ES-I3 (cell line): ENCODE measurements at regions not wholly inside any gene's neighbourhood (a gene's known extent, or its start where the extent isn't known, plus 50 kb on each side); places are given as distances from the start of the nearest gene placed in this dataset.
"Not testable (repeated sequence)": the region's sequence is repeated elsewhere in the genome, so short reads cannot be mapped to it uniquely, and the experiment has no call there.

ENCODE experiments used
- H3K36me3 ChIP-seq: 2 replicates; pipeline ENCODE4 v1.6.1; 2013; ENCODE audit warnings: mild to moderate bottlenecking, low read length, control low read depth, moderate library complexity; ENCODE audit not compliant: insufficient read depth
- H3K4me1 ChIP-seq: 2 replicates; pipeline ENCODE4 v1.6.1; 2013; ENCODE audit warnings: mild to moderate bottlenecking, control low read depth, low read length; ENCODE audit not compliant: insufficient read depth
- H3K9ac ChIP-seq: 2 replicates; pipeline ENCODE4 v1.6.1; 2013; ENCODE audit warnings: low read depth, mild to moderate bottlenecking, low read length, moderate library complexity
- H3K9me3 ChIP-seq: 2 replicates; pipeline ENCODE4 v1.6.1; 2013; ENCODE audit warnings: mild to moderate bottlenecking, low read length, moderate library complexity; ENCODE audit not compliant: control insufficient read depth, insufficient read depth

DNA sequence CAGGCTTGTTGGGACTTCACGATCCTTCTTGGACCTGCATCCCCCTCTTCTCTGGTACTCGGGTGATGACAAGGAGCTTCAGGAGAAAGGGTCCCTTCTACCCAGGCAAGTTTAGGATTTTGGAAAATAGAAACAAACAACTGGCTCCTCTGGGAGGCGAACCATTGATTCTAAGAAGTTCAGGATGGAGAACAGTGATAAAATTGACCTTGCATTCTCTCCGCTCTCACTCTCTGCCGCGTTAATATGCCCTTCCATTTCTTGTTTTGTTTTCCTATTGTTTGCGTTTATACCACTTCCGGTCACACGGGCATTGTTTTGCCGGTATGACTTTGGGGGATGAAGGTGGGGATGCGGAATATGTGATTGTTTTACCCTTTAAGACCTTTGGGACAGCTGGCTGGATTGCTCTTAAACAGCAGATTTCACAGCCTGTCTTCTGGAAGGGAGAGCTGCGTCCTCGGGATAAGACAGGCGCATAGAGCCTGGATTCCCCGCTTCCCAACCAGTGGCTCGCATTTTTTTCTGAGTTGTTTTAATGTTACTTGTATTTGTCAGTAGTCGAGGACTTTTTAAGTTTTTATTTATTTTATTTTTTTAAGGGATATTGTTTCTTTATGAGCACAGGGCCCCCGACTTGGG, 144.3 kb upstream of the ZNF184 start:
- H3K9ac ChIP-seq = peak overlapping the region; percentile 75
- no peaks in the 10 kb centered on the region; the same call in 1 of the 2 replicates for H3K4me1 ChIP-seq
- H3K9me3 ChIP-seq = no peaks in the 10 kb centered on the region
- H3K36me3 ChIP-seq = no peaks in the 10 kb centered on the region

DNA sequence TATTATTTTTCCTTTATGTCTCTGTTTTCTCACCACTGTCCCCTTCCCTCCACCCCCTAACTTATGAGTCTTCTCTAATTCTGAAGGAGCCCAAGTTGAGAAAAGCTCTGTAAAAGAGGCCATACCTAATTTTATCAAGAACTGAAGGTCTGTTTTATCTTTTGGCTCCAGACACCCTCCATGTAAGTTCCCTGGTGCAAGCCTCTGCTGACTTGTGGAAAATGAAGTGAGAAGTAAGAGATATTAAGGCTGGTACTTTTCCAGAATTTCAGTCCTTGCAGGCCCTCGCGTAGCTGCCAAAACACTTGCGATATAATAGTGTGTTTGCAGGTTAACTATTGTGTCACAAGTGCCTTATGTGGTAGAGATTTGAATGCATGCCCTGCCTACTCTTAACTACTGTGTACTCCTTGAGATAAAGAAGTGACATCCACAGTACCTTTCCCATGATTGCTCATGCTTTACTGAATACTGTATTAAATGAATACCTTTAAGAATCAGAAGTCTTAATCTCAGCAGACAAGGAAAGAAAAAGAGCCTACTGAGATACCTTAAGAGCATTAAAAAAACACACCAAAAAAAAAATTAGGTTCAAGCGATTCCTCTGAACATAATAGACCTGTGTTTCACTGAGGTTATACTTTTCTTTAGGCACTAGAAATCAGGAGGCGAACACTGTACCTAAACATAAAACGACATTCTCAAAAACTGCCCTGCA, 143.6 kb upstream of the ZNF184 start:
- H3K9ac ChIP-seq = peak overlapping the region; percentile 75; the same call in 1 of the 2 replicates

DNA sequence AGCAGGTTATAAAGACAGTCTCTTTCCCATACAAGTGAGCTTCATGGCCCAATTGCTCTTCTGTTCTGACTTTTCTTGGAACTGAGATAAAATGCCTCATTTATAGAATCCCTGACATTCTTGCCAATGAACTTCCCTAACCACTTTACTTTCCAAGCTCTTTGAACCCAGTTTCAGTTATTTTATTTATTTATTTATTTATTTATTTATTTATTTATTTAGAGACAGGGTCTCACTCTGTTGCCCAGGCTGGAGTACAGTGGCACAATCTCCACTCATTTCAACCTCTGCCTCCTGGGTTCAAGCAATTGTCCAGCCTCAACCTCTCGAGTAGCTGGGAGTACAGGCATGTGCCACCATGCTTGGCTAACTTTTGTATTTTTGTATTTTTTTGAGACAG, 138.5 kb upstream of the ZNF184 start:
- H3K9me3 ChIP-seq = no peaks in the 10 kb centered on the region
- H3K9ac ChIP-seq = no peak overlapping the region
- H3K4me1 ChIP-seq = peaks cover 5% of the 10 kb centered on the region; the same call in 1 of the 2 replicates
- H3K36me3 ChIP-seq = no peaks in the 10 kb centered on the region

More for the DNA sequence above, 143.6 kb upstream of the ZNF184 start:
- Histone ChIP-seq H3K4me1 (no peaks in the 10 kb centered on the region; the same call in 1 of the 2 replicates), H3K9me3 (no peaks in the 10 kb centered on the region), H3K36me3 (no peaks in the 10 kb centered on the region)

DNA sequence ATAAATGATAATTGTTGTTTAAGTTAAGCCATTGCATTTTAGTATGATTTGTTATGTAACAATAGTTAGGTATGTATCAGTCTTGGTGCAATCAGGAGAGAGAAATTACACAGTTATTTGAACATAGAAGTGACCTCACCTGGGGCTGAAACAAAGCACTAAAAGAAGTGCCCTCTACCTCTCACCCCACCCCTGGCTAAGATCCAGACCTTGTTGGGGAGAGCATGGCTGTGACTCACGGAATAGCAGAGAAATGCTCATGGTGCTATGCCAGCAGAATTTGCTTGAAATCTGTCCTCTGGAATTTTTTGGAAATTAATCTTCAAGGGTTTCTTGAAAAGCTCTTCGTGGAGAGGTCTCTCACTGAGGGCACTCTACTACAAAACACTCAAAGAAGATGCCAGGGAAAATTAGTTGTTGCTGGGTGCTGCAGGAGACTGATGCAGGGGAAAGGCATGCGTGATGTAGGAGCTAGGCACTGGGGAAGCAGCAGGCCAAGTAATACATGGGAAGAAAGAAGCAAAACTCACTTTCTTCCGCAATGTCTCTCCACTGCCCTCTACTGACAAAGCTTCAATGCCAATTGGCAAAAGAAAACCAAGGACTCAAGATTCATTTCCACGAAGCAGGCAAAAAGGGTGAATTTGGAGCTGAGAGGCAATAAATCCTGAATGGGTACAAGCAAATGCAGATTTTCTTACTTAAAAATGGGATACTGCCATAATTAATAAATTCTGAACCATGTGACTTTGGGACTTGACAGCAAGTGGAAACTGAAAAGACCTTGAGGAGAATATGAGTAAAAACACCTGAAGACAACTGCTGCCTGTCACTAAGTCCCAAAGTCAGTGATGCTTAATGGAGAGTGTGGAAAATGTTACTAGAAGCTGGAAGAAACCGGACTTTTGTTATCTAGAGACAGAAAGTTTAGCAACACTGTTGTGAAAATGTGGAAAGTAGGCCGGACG, 136.3 kb upstream of the ZNF184 start:
- Histone ChIP-seq H3K9ac (0 out of 2 replicates have a peak overlapping the region, but pooled peaks have one; percentile 14), H3K9me3 (no peaks in the 10 kb centered on the region), H3K36me3 (no peaks in the 10 kb centered on the region), H3K4me1 (0 out of 2 replicates have a peak, but pooled peaks cover 5% of the 10 kb centered on the region)

DNA sequence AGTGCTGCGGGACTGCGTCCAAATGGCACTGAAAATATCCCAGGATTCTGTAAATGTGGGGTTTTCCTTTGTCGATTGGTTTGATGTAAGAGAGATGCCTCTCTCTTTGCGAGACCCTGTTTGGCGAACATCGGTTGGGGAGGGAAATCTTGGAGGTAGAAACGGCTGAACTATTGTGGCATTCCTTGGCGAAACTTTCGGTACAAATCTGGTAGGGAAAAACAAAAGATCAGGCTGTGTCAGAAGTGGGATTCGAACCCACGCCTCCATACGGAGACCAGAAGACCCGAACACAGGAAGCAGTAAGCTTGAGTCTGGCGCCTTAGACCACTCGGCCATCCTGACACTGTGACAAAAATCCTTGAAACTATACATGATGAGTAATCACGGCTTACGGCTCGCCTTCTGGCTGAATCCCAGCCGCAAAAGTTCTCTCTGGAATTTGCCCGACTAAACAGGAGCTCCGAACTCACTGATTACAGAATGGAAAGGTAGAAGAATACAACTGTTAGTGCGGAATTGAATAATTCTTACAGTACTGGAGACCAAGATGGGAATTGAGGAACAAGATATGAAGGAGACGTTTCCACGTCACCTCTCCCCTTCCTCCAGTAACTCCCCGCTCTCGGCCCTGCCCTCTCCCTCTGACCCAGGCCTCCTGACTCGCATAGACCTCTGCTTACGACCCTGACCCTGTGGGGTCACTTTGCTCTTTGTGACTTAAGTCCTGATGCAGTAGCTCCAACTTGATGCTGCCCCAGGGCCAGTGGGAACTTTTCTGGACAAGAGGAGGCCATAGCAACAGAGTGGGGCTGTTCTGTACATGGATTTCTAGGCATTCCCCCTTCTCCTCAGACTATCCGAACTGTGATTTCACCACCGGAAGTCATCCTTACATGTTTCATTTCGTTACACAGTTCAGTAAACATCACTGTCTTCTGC, 132.8 kb upstream of the ZNF184 start:
- H3K4me1 ChIP-seq = 0 out of 2 replicates have a peak, but pooled peaks cover 5% of the 10 kb centered on the region
- H3K9me3 ChIP-seq = no peaks in the 10 kb centered on the region
- peak overlapping the region; percentile 94 for H3K9ac ChIP-seq
- H3K36me3 ChIP-seq = no peaks in the 10 kb centered on the region

DNA sequence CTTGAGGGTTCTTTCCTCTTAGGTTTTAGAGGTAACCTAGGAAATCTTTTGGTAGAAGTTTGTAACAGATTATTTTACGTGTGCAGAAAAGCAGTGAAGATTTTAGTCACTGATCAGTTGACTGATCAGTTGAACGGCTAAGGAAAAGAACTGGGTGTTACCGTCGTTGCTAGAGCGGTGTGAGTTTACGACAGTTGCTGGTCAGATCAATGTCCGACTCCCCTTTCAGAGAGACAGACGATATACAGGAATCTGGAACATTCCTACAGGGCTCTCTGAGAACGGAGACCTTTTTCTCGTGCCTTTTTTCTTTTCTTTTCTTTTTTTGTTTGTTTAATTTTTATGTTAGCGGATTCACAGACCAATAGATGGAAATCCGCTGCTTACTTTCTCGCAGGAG, 132.1 kb upstream of the ZNF184 start:
- H3K36me3 ChIP-seq = no peaks in the 10 kb centered on the region
- H3K4me1 ChIP-seq = 0 out of 2 replicates have a peak, but pooled peaks cover 5% of the 10 kb centered on the region
- H3K9ac ChIP-seq = peak overlapping the region; percentile 94
- H3K9me3 ChIP-seq = no peaks in the 10 kb centered on the region

DNA sequence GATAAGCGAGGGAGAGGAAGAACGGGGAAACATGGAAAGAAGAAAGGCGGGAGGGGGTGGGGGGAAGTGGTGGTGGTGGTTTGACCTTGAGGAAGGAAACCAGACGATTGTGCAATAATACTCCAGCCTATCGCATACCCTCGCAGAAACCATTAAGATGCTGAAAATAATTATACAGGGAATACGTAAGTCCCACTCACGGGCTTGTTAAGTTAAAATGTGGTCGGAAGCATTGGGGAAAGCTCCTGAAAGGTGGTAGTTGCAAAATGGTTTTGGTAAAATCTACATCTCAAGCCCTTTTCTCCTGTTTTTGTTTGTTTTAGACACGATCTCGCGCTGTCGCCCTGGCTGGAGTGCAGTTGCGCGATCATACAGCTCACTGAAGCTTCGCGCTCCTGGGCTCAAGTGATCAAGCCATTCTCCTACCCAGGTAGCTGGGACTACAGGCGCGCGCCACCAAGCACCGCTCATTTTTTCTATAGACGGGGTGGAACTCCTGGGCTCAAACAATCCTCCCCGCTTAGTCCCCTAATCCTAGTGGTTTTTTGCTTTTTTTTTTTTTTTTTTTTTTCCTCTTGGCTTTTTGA, 128.9 kb upstream of the ZNF184 start:
- Histone ChIP-seq H3K36me3 (no peaks in the 10 kb centered on the region), H3K9me3 (no peaks in the 10 kb centered on the region), H3K9ac (peak overlapping the region; percentile 87), H3K4me1 (no peaks in the 10 kb centered on the region)

DNA sequence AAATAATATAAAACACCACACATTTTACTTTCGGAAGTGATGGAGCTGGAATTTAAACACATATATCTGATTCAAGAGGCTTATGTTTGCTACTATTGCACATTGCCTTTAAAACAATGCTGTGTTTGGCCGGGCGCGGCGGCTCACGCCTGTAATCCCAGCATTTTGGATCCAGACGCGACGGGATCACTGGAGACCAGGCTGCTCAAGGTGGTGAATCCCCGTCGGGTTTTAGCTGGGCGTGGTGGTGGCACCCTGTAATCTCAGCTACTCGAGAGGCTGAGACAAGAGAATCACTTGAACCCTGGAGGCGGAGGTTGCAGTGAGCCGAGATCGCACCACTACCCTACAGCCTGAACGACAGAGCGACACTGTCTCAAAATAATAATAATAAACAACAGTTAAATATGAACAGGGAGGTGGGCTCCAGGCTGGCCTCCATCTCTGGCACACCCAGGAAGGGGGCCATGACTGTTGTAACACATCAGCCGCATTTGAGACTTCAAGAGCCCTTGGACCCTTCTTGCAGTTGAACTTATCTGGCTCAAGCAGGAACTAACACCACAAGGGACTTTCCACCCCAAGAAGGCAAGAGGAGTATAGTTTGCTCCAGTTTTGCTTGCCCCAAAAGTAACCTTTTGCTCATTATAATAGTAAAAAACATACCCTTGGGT, 127.1 kb upstream of the ZNF184 start:
- Histone ChIP-seq H3K9ac (no peak overlapping the region), H3K9me3 (no peaks in the 10 kb centered on the region), H3K4me1 (no peaks in the 10 kb centered on the region), H3K36me3 (no peaks in the 10 kb centered on the region)

DNA sequence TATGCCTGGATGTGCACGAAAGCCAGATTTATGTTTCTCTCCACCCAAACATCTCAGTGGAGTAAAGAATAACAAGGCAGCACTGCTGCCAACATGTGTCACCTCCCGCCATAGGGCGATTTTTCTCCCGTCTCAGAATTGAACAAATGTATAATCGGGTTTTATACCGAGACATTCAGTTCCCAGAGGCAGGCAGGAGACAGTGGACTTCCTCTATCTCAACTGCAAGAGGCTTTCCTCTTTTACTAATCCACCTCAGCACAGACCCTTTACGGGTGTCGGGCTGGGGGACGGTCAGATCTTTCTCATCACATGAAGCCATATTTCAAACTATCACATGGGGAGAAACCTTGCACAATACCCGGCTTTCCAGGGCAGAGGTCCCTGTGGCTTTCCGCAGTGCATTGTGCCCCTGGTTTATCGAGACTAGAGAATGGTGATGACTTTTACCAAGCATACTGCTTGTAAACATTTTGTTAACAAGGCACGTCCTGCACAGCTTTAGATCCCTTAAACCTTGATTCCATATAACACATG, 124.2 kb upstream of the ZNF184 start:
- H3K4me1 ChIP-seq, H3K36me3 ChIP-seq, H3K9me3 ChIP-seq, H3K9ac ChIP-seq: not testable (repeated sequence)

DNA sequence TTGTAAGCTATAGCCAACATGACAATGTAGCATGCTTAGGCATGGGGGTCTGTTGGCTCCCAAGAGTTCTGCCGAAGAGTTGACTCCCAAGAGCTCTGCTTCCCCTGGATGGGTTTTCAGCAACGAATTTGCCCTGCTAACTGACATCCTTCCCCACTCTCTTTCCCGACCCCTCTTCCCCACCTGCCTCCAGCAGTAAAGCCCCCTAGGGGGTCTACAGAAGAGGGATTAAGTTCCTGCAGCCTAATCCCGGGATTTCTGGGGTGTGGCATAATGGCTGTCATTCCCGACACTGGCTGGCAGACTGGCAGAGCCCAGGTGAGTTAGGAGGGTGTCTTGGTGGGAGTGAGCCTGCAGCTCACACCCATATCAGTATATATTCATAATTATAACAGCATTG, 121.0 kb upstream of the ZNF184 start:
- Histone ChIP-seq H3K36me3 (no peaks in the 10 kb centered on the region), H3K9me3 (no peaks in the 10 kb centered on the region), H3K4me1 (no peaks in the 10 kb centered on the region), H3K9ac (peak overlapping the region; percentile 44; the same call in 1 of the 2 replicates)

DNA sequence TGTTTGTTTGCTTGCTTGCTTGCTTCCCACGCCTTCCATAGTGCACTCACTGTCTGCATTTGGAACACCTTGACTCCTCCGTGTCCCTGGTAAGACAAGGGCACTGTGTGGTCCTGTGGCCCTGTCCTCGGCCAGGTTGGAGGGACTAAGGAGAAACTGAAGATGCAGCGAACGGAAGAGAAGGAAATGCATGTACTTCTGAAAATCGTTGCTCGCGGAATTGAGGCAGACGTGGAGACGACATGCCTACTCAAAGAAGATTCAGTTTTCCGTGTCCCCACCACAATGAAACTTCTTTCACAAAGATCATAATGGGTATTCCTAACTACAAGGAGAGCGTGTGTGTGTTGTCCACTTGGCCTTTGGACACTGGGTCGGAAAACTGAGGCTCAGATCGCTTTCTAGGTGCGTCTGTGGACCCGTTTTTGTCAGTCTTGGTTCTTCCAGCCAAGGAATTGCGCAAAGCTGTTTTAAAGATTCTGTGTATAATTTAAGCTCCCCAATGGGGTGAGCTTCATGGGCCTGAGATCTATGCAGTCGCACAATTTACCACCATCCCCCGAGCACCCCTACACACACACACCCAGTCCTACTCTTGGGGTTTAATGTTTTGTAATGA, 120.4 kb upstream of the ZNF184 start:
- Histone ChIP-seq H3K4me1 (no peaks in the 10 kb centered on the region), H3K9me3 (no peaks in the 10 kb centered on the region), H3K9ac (peak overlapping the region; percentile 44; the same call in 1 of the 2 replicates), H3K36me3 (no peaks in the 10 kb centered on the region)

DNA sequence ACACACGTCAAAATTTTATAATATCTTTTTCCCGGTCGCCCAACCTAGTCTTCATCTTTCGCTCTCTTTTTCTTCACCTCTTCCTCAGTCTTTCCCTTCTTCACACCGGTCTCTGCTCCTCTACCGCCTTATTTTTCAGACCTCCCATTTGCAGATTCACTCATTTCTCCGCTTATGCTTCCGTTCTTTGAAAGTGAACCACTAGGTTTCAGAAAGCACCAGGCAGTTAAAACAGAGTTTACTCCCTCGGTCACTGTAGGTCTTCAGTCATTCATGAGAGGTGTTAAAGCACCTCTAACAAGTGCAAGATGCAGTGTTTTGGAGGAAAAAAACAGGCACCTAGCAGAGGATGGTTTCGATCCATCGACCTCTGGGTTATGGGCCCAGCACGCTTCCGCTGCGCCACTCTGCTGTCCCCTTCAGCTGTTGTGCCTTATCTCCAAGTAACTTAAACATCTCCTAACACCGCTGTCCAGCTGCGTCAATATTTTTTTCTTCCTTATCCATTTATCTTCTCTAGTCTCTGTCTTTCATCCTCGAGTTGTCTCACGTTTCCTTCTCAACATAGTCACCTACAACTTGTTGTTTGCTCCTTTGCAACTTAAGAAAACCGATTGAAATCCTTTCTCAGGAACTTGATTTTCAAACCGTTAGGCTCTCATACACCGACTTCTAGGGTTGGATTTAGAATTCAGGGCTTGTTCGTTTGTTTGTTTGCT, 119.7 kb upstream of the ZNF184 start:
- H3K4me1 ChIP-seq = no peaks in the 10 kb centered on the region
- no peaks in the 10 kb centered on the region for H3K36me3 ChIP-seq
- no peaks in the 10 kb centered on the region for H3K9me3 ChIP-seq
- peak overlapping the region; percentile 44; the same call in 1 of the 2 replicates for H3K9ac ChIP-seq
